ENCODE measurements at regions not wholly inside any gene's neighbourhood (a gene's known extent, or its start where the extent isn't known, plus 50 kb on each side); places are given as distances from the start of the nearest gene placed in this dataset.

- no peak overlapping the region for H3K18ac ChIP-seq (ENCODE audit: extremely low read depth, low read length)
- ChIA-PET POLR2A (ENCODE audit: partially characterized antibody) (interaction anchor here (1.2 kb wide), 1 partner anchor 16 kb away, joined by 3 read pairs; no protein-coding TSS in a partner anchor), CTCF (ENCODE audit: partially characterized antibody) (interaction anchor here (0.6 to 0.7 kb wide), 2 partner anchors 9 to 14 kb away, joined by 3 read pairs; no protein-coding TSS in a partner anchor)
- no peak overlapping the region for H2AK5ac ChIP-seq (ENCODE audit: low read depth, low read length)
- DNase-seq (ENCODE audit: low read depth in 1 of 2, low spot score in 2 of 2) = no peak
- no peak overlapping the region for H4K8ac ChIP-seq (ENCODE audit: extremely low read depth, insufficient read depth, low read length)
- no peak overlapping the region for H2BK5ac ChIP-seq (ENCODE audit: low read depth, low read length)
- H4K5ac ChIP-seq (ENCODE audit: insufficient read length, low read depth, low read length) = no peak overlapping the region
- H2BK120ac ChIP-seq (replicated peaks; ENCODE audit: low read depth, low read length) = no peak overlapping the region
- no peak overlapping the region for H4K91ac ChIP-seq (replicated peaks; ENCODE audit: insufficient read length, low read length)
- H3K4me3 ChIP-seq (ENCODE audit: extremely low read depth in 1 of 4, insufficient read depth in 2 of 4, low read depth in 3 of 4, low read length in 4 of 4) = no peak overlapping the region
- H3K23me2 ChIP-seq (ENCODE audit: low read depth, low read length) = no peaks in the 10 kb centered on the region; the same call in 1 of the 2 replicates
- peaks cover 5% of the 10 kb centered on the region for H3K79me1 ChIP-seq (ENCODE audit: low read depth, low read length)
- no peak overlapping the region for H3K14ac ChIP-seq (ENCODE audit: insufficient read length)
- peaks cover 3 to 27% (median 9%) of the 10 kb centered on the region in 4 experiments; a peak in 6 of 7 replicates for H3K4me1 ChIP-seq (replicated peaks in 1 of 4; ENCODE audit: control insufficient read depth in 3 of 4, insufficient read depth in 4 of 4, low read length in 3 of 4)
- H3K4me2 ChIP-seq (ENCODE audit: insufficient read depth in 1 of 2, low read depth in 2 of 2, low read length in 2 of 2) = no peak overlapping the region
- H3K4ac ChIP-seq (replicated peaks; ENCODE audit: insufficient read length, low read depth, low read length) = no peak overlapping the region
- no peaks in the 10 kb centered on the region for H3K79me2 ChIP-seq (ENCODE audit: control insufficient read depth in 1 of 2, insufficient read depth in 2 of 2, low read length in 2 of 2)
- H2BK12ac ChIP-seq (ENCODE audit: low read depth, low read length) = no peak overlapping the region; the same call in 1 of the 2 replicates
- no peaks in the 10 kb centered on the region for H3K27me3 ChIP-seq (replicated peaks in 1 of 4; ENCODE audit: control insufficient read depth in 3 of 4, extremely low read depth in 1 of 4, insufficient read depth in 3 of 4, low read length in 3 of 4)
- H4K20me1 ChIP-seq (replicated peaks in 1 of 2; ENCODE audit: control insufficient read depth in 1 of 2, insufficient read depth in 2 of 2, low read length in 2 of 2) = peaks cover 2 to 5% of the 10 kb centered on the region in 2 experiments
- no peak overlapping the region for H2BK15ac ChIP-seq (ENCODE audit: low read length)
- no peak overlapping the region for H2AFZ ChIP-seq (ENCODE audit: low read length)
- no peak overlapping the region for H2BK20ac ChIP-seq (ENCODE audit: low read length)
- no peaks in the 10 kb centered on the region for H3K9me3 ChIP-seq (ENCODE audit: insufficient read depth in 2 of 2, low read depth in 1 of 2, low read length in 1 of 2)
- no peak overlapping the region for H3K56ac ChIP-seq (replicated peaks; ENCODE audit: insufficient read length, low read depth, low read length)
- 87% methylated on average over 14 of the region's 25 CpGs; no CpG with 5 or more reads in 1 of the 2 experiments for WGBS, 2 experiments (ENCODE audit: extremely low coverage in 1 of 2, insufficient coverage in 1 of 2, insufficient read length in 1 of 2, insufficient replicate concordance in 2 of 2, low coverage in 1 of 2, low lambda C conversion rate in 2 of 2, missing lambda C conversion rate in 1 of 2)
- no peak overlapping the region for H3K23ac ChIP-seq (ENCODE audit: insufficient read length)
- H3K27ac ChIP-seq (ENCODE audit: low read depth, low read length) = no peak overlapping the region
- FAIRE-seq = no peak
- H3K9ac ChIP-seq (replicated peaks in 1 of 4; ENCODE audit: extremely low read depth in 1 of 4, low read depth in 3 of 4, low read length in 3 of 4) = no peak overlapping the region; a peak in 1 of 7 replicates
- peaks cover 0 to 24% (median 12%) of the 10 kb centered on the region in 4 experiments; a peak in 6 of 8 replicates for H3K36me3 ChIP-seq (ENCODE audit: control insufficient read depth in 2 of 4, insufficient read depth in 4 of 4, low read length in 3 of 4)
- TF ChIP-seq CREB1 (IDR thresholded peaks at IDR 0.05) = no peak
- no peak for TF ChIP-seq EGR1 (IDR thresholded peaks at IDR 0.05; ENCODE audit: borderline replicate concordance, low read depth, low read length)
- TF ChIP-seq TEAD4 (IDR thresholded peaks at IDR 0.05; ENCODE audit: low read depth, low read length) = no peak
- TF ChIP-seq SRF (IDR thresholded peaks at IDR 0.05; ENCODE audit: low read depth, low read length) = no peak
- TF ChIP-seq GTF2F1 (IDR thresholded peaks at IDR 0.05; ENCODE audit: borderline replicate concordance, low read depth, low read length) = no peak
- no peak for TF ChIP-seq BRCA1 (IDR thresholded peaks at IDR 0.05; ENCODE audit: low read depth, low read length)
- TF ChIP-seq TAF7 (optimal IDR thresholded peaks at IDR 0.05; ENCODE audit: borderline replicate concordance, low read depth, low read length) = no peak
- no peak for TF ChIP-seq SP1 (IDR thresholded peaks at IDR 0.05; ENCODE audit: low read depth, low read length)
- TF ChIP-seq, protein P1, sequence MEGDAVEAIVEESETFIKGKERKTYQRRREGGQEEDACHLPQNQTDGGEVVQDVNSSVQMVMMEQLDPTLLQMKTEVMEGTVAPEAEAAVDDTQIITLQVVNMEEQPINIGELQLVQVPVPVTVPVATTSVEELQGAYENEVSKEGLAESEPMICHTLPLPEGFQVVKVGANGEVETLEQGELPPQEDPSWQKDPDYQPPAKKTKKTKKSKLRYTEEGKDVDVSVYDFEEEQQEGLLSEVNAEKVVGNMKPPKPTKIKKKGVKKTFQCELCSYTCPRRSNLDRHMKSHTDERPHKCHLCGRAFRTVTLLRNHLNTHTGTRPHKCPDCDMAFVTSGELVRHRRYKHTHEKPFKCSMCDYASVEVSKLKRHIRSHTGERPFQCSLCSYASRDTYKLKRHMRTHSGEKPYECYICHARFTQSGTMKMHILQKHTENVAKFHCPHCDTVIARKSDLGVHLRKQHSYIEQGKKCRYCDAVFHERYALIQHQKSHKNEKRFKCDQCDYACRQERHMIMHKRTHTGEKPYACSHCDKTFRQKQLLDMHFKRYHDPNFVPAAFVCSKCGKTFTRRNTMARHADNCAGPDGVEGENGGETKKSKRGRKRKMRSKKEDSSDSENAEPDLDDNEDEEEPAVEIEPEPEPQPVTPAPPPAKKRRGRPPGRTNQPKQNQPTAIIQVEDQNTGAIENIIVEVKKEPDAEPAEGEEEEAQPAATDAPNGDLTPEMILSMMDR (IDR thresholded peaks at IDR 0.05; ENCODE audit: control extremely low read depth in 1 of 3, insufficient read depth in 1 of 3, low read depth in 1 of 3, low read length in 3 of 3) = no peak
- no peak for TF ChIP-seq SP2 (IDR thresholded peaks at IDR 0.05; ENCODE audit: low read length)
- no peak for TF ChIP-seq BACH1 (IDR thresholded peaks at IDR 0.05; ENCODE audit: low read length)
Observed at GRCh38 chr19:5247957-5248705, 92.5 kb downstream of the PTPRS start.

Data from H1 (cell line).